NB4 (cell line): ENCODE measurements at regions not wholly inside any gene's neighbourhood (a gene's known extent, or its start where the extent isn't known, plus 50 kb on each side); places are given as distances from the start of the nearest gene placed in this dataset.

ENCODE experiments used
- DNase-seq: peaks from one replicate; pipeline ENCODE4 v3.0.0; 2010; ENCODE audit warnings: low read depth
- H3K4me3 ChIP-seq: one replicate; pipeline ENCODE4 v1.5.1; 2011; ENCODE audit warnings: mild to moderate bottlenecking, low read depth, low read length, moderate library complexity
- MYC ChIP-seq: IDR thresholded peaks from 2 replicates; pipeline ENCODE4 v1.6.1; 2011; ENCODE audit warnings: low read depth, low read length
- POLR2A ChIP-seq: IDR thresholded peaks from 2 replicates; pipeline ENCODE4 v1.6.1; 2011; ENCODE audit warnings: mild to moderate bottlenecking; ENCODE audit not compliant: insufficient read length; ENCODE audit errors: extremely low read depth
- TF ChIP-seq, protein P1 (sequence below): IDR thresholded peaks from 2 replicates; pipeline ENCODE4 v1.6.1; 2011; ENCODE audit warnings: low read depth, low read length
- TF ChIP-seq, protein P2 (sequence below): IDR thresholded peaks from one replicate; pipeline ENCODE4 v1.5.1; 2012; ENCODE audit warnings: low read depth, low read length

DNA sequence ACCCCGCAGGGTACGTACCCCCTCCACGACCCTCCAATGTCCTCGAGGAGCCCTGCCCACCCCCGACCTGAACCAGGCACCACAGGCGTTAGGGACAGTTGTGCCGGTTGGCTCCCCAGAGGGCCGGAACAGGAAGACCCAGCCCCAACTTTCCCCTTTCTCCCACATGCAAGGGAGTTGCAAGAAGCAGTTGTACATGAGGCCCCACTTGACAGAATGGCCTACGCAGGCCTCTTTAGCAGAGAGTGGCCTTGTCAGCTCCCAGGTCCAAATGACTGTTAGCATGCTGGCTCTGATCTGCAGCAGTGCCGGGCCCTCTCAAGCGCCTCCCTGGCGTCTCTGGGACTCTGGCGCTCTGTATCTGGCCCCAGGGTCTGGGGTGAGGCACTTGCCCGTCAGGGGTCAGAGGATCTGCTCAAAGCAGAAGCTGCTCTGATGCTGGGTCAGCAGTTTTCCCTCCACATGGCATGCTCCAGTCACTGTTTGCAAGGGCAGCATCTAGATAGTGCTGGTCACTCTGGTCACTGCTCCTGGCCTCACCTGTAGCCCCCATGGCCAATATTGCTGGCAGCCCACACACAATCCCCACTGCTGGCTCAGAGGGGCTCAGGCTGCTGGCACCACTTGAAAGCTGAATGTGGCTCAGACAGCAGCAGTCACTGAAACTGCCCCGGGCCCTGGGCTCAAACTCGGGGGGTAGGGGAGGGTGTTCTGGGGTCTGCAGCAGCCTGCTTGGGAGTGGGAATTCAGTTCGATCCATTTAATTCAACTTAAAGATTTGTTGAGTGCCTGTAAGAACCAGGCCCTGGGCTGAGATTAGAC, 254.5 kb downstream of the FAM43A start:
- TF ChIP-seq, protein P1, sequence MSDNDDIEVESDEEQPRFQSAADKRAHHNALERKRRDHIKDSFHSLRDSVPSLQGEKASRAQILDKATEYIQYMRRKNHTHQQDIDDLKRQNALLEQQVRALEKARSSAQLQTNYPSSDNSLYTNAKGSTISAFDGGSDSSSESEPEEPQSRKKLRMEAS = no peak
- TF ChIP-seq, protein P2, sequence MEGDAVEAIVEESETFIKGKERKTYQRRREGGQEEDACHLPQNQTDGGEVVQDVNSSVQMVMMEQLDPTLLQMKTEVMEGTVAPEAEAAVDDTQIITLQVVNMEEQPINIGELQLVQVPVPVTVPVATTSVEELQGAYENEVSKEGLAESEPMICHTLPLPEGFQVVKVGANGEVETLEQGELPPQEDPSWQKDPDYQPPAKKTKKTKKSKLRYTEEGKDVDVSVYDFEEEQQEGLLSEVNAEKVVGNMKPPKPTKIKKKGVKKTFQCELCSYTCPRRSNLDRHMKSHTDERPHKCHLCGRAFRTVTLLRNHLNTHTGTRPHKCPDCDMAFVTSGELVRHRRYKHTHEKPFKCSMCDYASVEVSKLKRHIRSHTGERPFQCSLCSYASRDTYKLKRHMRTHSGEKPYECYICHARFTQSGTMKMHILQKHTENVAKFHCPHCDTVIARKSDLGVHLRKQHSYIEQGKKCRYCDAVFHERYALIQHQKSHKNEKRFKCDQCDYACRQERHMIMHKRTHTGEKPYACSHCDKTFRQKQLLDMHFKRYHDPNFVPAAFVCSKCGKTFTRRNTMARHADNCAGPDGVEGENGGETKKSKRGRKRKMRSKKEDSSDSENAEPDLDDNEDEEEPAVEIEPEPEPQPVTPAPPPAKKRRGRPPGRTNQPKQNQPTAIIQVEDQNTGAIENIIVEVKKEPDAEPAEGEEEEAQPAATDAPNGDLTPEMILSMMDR = no peak
- TF ChIP-seq MYC = no peak
- no peak for TF ChIP-seq POLR2A
- DNase-seq = peak; percentile 62
- H3K4me3 ChIP-seq = no peak overlapping the region

DNA sequence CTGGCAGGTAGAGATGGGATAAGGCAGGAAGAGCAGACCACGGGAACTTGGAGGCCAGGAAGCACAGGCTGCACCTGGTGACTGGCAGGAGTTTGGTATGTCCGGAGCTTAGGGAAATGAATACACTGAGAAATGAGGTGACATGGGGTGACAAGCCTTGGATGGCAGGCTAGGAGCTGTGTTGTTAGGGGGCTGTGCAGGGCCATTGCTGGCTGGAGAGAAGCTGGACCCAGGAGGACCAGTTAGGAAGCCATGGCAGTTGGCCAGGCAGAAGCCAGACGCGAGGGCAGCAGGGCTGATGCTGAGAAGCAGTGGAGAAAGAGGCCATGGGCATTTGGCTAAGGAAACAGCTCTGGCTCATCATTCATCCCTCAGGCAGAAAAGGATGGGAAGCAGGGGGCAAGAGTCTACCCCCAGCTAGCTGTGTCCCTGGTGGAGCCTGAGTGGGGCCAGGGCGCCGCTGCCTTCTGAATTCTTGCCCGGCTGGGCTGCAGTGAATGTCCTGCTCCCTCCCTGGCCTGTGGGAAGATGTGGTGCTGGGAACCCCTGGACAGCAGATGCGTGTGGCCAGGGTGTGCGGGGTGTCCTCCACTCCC, 255.8 kb downstream of the FAM43A start:
- TF ChIP-seq, protein P2 = no peak
- no peak for TF ChIP-seq POLR2A
- TF ChIP-seq, protein P1 = no peak
- TF ChIP-seq MYC = no peak
- no peak for DNase-seq
- H3K4me3 ChIP-seq = no peak overlapping the region

DNA sequence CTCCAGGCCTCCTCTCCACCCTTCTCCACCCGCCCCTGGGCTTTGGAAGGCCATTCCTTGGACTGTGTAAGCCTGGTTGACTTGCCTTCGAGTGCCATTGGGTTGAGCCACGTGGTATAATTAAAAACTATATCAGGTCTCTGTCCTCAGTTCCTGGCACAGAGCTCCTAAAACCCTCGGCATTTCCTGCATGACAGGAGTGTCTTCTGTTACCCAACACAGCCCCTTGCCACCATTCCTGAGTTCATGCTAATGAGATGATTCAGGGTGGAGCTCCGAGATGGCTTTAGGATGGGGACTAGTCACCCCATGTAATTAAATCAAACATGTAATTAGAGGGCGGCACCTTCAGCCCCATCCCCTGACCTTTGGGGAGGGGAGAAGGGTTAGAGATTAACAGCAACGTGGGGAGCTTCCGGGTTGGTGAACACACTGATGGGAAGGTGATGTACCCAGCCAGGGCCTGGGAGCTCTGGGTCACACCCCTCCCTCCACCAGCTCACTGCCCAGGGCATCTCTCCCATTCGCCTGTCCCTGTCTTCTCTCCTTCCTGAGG, 256.4 kb downstream of the FAM43A start:
- no peak overlapping the region for H3K4me3 ChIP-seq
- no peak for DNase-seq
- no peak for TF ChIP-seq POLR2A
- no peak for TF ChIP-seq MYC
- TF ChIP-seq, protein P1 = no peak
- TF ChIP-seq, protein P2 = no peak

DNA sequence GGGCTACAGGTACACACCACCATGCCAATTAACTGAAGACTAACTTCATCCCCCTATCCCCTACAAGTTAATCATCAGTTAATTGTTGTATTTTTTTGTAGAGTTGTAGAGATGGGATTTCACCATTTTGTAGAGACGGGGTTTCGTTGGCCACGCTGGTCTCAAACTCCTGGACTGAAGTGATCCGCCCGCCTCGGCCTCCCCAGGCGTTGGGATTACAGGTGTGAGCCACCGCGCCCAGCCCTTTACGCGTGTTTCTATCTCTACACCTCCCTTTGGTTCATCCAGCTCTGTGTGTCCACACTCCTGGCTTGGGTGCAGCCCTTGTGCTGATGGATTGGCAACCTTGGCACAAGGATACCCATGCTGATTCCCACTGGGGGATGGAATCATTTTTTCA, 258.8 kb downstream of the FAM43A start:
- H3K4me3 ChIP-seq = no peak overlapping the region
- TF ChIP-seq, protein P1 = no peak
- TF ChIP-seq POLR2A = no peak
- TF ChIP-seq, protein P2 = no peak
- no peak for TF ChIP-seq MYC
- no peak for DNase-seq

DNA sequence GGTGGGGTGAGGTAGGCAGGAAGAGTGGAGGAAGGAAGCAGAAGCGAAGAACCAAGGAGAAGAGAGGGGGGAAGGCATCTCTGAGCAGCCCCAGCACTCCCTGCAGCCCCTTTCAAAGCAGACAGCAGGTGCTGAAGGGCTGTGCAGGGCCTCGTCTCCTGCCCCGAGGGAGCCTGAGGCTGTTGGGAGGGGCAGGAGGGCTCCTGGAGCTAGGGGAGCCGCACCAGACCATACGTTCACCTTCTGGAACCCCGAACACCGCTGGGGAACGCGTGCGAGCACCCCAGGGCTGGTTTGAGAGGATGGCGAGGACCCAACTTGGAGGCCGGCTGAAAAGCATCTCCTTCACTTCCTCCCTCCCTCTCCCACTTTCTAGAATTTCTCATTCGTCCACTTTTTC, 259.8 kb downstream of the FAM43A start:
- DNase-seq = no peak
- TF ChIP-seq, protein P2 = no peak
- TF ChIP-seq, protein P1 = no peak
- TF ChIP-seq POLR2A = no peak
- TF ChIP-seq MYC = no peak
- H3K4me3 ChIP-seq = no peak overlapping the region
